ENCODE measurements at regions not wholly inside any gene's neighbourhood (a gene's known extent, or its start where the extent isn't known, plus 50 kb on each side); places are given as distances from the start of the nearest gene placed in this dataset.

- H3K79me2 ChIP-seq (ENCODE audit: control insufficient read depth, insufficient read depth, low read length), result no peaks in the 10 kb centered on the region
- H3K4me3 ChIP-seq (ENCODE audit: control extremely low read depth in 1 of 5, extremely low read depth in 1 of 5, insufficient read depth in 1 of 5, low read depth in 2 of 5, low read length in 4 of 5), result no peak overlapping the region
- no peak overlapping the region for H3K27ac ChIP-seq (ENCODE audit: low read length in 2 of 2)
- Mint-ChIP-seq H3K27ac (no peak overlapping the region), H3K27me3 (no peaks in the 10 kb centered on the region), H3K4me3 (no peak overlapping the region), H3K4me1 (no peaks in the 10 kb centered on the region), H3K9me3 (ENCODE audit: insufficient read depth) (no peaks in the 10 kb centered on the region)
- CTCF ChIA-PET, result no interaction called here
- H4K20me1 ChIP-seq (ENCODE audit: control insufficient read depth, insufficient read depth, low read length, poor library complexity, severe bottlenecking), result no peaks in the 10 kb centered on the region
- H3K4me2 ChIP-seq (replicated peaks; ENCODE audit: low read depth, low read length, poor library complexity, severe bottlenecking), result no peak overlapping the region
- no peak overlapping the region for H2AFZ ChIP-seq (ENCODE audit: insufficient read depth, low read depth, low read length, poor library complexity, severe bottlenecking)
- no peaks in the 10 kb centered on the region for H3K36me3 ChIP-seq (replicated peaks in 1 of 2; ENCODE audit: control extremely low read depth in 1 of 2, control insufficient read depth in 1 of 2, extremely low read depth in 1 of 2, insufficient read depth in 2 of 2, low read length in 1 of 2)
- WGBS (ENCODE audit: insufficient coverage), result 96% methylated on average over 3 of the region's 3 CpGs
- intact Hi-C loops (cut with micrococcal nuclease), result no loop called here
- H3K4me1 ChIP-seq (ENCODE audit: control insufficient read depth in 2 of 2, insufficient read depth in 2 of 2, low read length in 2 of 2), result no peaks in the 10 kb centered on the region
- TF ChIP-seq EZH2 (IDR thresholded peaks at IDR 0.05; ENCODE audit: borderline replicate concordance, insufficient read depth, low read depth, low read length, poor library complexity, severe bottlenecking) (no peak), CTCF (IDR thresholded peaks at IDR 0.05) (no peak)
- H3K9me3 ChIP-seq (ENCODE audit: control extremely low read depth in 1 of 3, control insufficient read depth in 2 of 3, insufficient read depth in 1 of 3, low read length in 2 of 3), result peaks cover 0 to 3% (median 0%) of the 10 kb centered on the region in 3 donors
- DNase-seq, result no peak
- no peak overlapping the region for H3K9ac ChIP-seq (ENCODE audit: low read length)
- H3K27me3 ChIP-seq (replicated peaks in 1 of 4; ENCODE audit: control extremely low read depth in 1 of 4, control insufficient read depth in 3 of 4, insufficient read depth in 4 of 4, low read length in 3 of 4), result no peaks in the 10 kb centered on the region
- ATAC-seq (ENCODE audit: low read depth), result no peak
- POLR2A ChIA-PET, result no interaction called here
Observed at GRCh38 chr14:28083389-28083788, 683.2 kb upstream of the FOXG1 start.

GRCh38 chr14:28088125-28088524 is 678.5 kb upstream of the FOXG1 start:
- intact Hi-C loops (cut with micrococcal nuclease), result no loop called here
- CTCF ChIA-PET, result no interaction called here
- 93% methylated on average over 4 of the region's 5 CpGs for WGBS (ENCODE audit: insufficient coverage)
- Histone ChIP-seq H3K79me2 (ENCODE audit: control insufficient read depth, insufficient read depth, low read length) (no peaks in the 10 kb centered on the region), H3K4me3 (ENCODE audit: control extremely low read depth in 1 of 5, extremely low read depth in 1 of 5, insufficient read depth in 1 of 5, low read depth in 2 of 5, low read length in 4 of 5) (no peak overlapping the region), H3K27ac (ENCODE audit: low read length in 2 of 2) (no peak overlapping the region), H3K9ac (ENCODE audit: low read length) (no peak overlapping the region), H3K4me1 (ENCODE audit: control insufficient read depth in 2 of 2, insufficient read depth in 2 of 2, low read length in 2 of 2) (no peaks in the 10 kb centered on the region), H3K36me3 (replicated peaks in 1 of 2; ENCODE audit: control extremely low read depth in 1 of 2, control insufficient read depth in 1 of 2, extremely low read depth in 1 of 2, insufficient read depth in 2 of 2, low read length in 1 of 2) (no peaks in the 10 kb centered on the region), H3K27me3 (replicated peaks in 1 of 4; ENCODE audit: control extremely low read depth in 1 of 4, control insufficient read depth in 3 of 4, insufficient read depth in 4 of 4, low read length in 3 of 4) (no peaks in the 10 kb centered on the region), H2AFZ (ENCODE audit: insufficient read depth, low read depth, low read length, poor library complexity, severe bottlenecking) (no peak overlapping the region), H4K20me1 (ENCODE audit: control insufficient read depth, insufficient read depth, low read length, poor library complexity, severe bottlenecking) (no peaks in the 10 kb centered on the region), H3K9me3 (ENCODE audit: control extremely low read depth in 1 of 3, control insufficient read depth in 2 of 3, insufficient read depth in 1 of 3, low read length in 2 of 3) (peaks cover 0 to 3% (median 0%) of the 10 kb centered on the region in 3 donors), H3K4me2 (replicated peaks; ENCODE audit: low read depth, low read length, poor library complexity, severe bottlenecking) (no peak overlapping the region)
- DNase-seq (no peak), ATAC-seq (ENCODE audit: low read depth) (no peak)
- Mint-ChIP-seq H3K27ac (no peak overlapping the region), H3K9me3 (ENCODE audit: insufficient read depth) (peaks cover 5% of the 10 kb centered on the region), H3K4me1 (no peaks in the 10 kb centered on the region), H3K27me3 (no peaks in the 10 kb centered on the region), H3K4me3 (no peak overlapping the region)
- TF ChIP-seq CTCF (IDR thresholded peaks at IDR 0.05), result no peak
- no peak for TF ChIP-seq EZH2 (IDR thresholded peaks at IDR 0.05; ENCODE audit: borderline replicate concordance, insufficient read depth, low read depth, low read length, poor library complexity, severe bottlenecking)
- POLR2A ChIA-PET, result no interaction called here
